Stomach (tissue), 4 donors: ENCODE measurements at regions not wholly inside any gene's neighbourhood (a gene's known extent, or its start where the extent isn't known, plus 50 kb on each side); places are given as distances from the start of the nearest gene placed in this dataset.

ENCODE experiments used
- EP300 ChIP-seq: sonication (generic); formaldehyde crosslinking; IDR thresholded peaks from one replicate; pipeline ENCODE4 v1.6.1; 2017; ENCODE audit warnings: antibody characterized with exemption
- POLR2A ChIP-seq, 4 donors: fragments of 450-650 bp; IDR thresholded peaks; one replicate each; pipeline ENCODE4 v1.6.1; 2016; ENCODE audit warnings: antibody characterized with exemption in 4 of 4, control low read depth in 2 of 4, mild to moderate bottlenecking in 1 of 4, moderate library complexity in 1 of 4
- POLR2AphosphoS5 ChIP-seq, 3 donors: sonication (generic); formaldehyde crosslinking; IDR thresholded peaks; one replicate each; pipeline ENCODE4 v1.6.1; 2016; ENCODE audit warnings: antibody characterized with exemption in 3 of 3
- TF ChIP-seq, protein P1 (sequence below), 7 experiments: fragments of 450-650 bp in 4 of 7; fragments of 200-600 bp in 3 of 7; sonication (generic) in 3 of 7; IDR thresholded peaks; one replicate each; pipeline ENCODE4 v1.5.1; 2016 to 2019; ENCODE audit warnings: antibody characterized with exemption in 7 of 7, control low read depth in 2 of 7, mild to moderate bottlenecking in 1 of 7

DNA sequence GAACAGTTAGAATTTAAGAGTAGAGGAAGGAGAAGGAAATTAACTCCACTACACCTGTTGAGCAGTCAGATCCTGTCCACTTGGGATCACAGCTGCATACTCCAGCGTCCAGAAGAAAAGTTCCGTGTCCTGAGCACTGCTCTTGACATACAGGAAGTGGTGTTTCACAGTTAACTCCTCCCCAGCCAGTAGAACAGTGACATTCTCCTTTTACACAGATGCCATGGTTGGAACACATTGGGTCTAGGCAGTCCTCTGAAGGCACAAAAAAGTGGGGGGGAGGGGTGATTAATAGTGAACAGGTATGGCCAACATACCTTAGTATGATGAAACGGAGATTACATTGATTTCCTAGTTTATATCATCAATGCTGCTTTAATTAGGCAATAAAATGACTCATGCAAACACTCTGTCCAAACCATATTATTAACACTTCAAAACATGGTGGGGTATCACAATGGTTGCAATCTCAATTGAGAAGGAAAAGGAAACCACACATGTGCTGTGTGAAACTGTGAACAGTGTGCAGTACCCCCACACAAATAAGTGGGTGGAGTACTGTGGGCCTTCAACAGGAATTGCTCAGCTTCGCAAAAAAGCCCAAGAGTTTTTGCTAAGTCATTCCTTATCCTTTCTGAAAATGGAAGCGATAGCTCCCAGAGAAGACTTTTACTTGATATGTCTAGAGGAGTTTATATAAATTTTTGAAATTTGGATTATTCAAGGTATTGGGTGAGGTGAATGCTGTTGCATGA lies 295.6 kb downstream of the SH2D1A start:
- no peak for TF ChIP-seq POLR2A (IDR thresholded peaks at IDR 0.05)
- TF ChIP-seq, protein P1, sequence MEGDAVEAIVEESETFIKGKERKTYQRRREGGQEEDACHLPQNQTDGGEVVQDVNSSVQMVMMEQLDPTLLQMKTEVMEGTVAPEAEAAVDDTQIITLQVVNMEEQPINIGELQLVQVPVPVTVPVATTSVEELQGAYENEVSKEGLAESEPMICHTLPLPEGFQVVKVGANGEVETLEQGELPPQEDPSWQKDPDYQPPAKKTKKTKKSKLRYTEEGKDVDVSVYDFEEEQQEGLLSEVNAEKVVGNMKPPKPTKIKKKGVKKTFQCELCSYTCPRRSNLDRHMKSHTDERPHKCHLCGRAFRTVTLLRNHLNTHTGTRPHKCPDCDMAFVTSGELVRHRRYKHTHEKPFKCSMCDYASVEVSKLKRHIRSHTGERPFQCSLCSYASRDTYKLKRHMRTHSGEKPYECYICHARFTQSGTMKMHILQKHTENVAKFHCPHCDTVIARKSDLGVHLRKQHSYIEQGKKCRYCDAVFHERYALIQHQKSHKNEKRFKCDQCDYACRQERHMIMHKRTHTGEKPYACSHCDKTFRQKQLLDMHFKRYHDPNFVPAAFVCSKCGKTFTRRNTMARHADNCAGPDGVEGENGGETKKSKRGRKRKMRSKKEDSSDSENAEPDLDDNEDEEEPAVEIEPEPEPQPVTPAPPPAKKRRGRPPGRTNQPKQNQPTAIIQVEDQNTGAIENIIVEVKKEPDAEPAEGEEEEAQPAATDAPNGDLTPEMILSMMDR (IDR thresholded peaks at IDR 0.05): no peak
- TF ChIP-seq EP300: no peak
- TF ChIP-seq POLR2AphosphoS5 (IDR thresholded peaks at IDR 0.05): no peak
